ENCODE measurements at regions not wholly inside any gene's neighbourhood (a gene's known extent, or its start where the extent isn't known, plus 50 kb on each side); places are given as distances from the start of the nearest gene placed in this dataset.

DNA sequence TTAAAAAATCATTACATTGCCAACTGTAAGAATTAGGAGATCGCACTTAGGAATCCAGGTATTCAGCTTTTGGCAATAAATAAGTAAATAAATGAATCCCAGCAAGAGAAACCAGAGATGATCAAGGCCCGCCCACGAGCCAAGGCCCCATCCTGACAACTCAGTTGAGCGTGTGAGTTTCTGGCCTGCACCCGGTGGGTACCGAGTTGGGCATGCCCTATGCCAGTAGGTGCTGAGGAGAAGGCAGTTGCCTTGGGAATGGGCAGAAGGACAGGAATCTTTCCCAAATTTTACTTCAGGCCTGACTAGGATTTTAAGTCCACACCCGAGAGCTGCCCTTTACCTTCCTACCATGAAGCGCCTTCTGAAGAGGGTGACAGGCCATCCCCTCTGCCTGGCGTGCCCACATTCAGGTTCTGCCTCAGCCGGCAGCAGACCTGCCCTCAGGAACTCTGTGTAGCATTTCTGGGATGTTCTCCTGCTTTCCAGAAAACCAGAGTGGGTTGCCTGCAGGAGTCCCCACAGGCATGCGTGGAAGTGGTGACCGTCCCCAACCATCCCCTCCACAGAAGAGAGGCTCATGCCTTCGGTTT, 99.3 kb upstream of the ALDH1A3 start:
- Histone ChIP-seq H3K9me3 (ENCODE audit: control insufficient read depth, insufficient read depth, low read length) (peaks cover 7% of the 10 kb centered on the region; the same call in 1 of the 2 replicates), H3K27me3 (ENCODE audit: control insufficient read depth, insufficient read depth, low read length) (no peaks in the 10 kb centered on the region), H3K9ac (ENCODE audit: low read depth, low read length) (no peak overlapping the region), H3K4me1 (ENCODE audit: control insufficient read depth, insufficient read depth, low read length) (0 out of 2 replicates have a peak, but pooled peaks cover 6% of the 10 kb centered on the region), H3K4me3 (ENCODE audit: low read depth, low read length) (no peak overlapping the region), H3K27ac (ENCODE audit: low read depth, low read length) (no peak overlapping the region), H3K36me3 (ENCODE audit: control insufficient read depth, insufficient read depth, low read length) (no peaks in the 10 kb centered on the region)

- H3K9me3 ChIP-seq (ENCODE audit: control insufficient read depth, insufficient read depth, low read length) = no peaks in the 10 kb centered on the region
- H3K36me3 ChIP-seq (ENCODE audit: control insufficient read depth, insufficient read depth, low read length) = no peaks in the 10 kb centered on the region
- H3K4me3 ChIP-seq (ENCODE audit: low read depth, low read length) = no peak overlapping the region
- H3K9ac ChIP-seq (ENCODE audit: low read depth, low read length) = no peak overlapping the region
- 0 out of 2 replicates have a peak, but pooled peaks cover 6% of the 10 kb centered on the region for H3K4me1 ChIP-seq (ENCODE audit: control insufficient read depth, insufficient read depth, low read length)
- H3K27ac ChIP-seq (ENCODE audit: low read depth, low read length) = no peak overlapping the region
- H3K27me3 ChIP-seq (ENCODE audit: control insufficient read depth, insufficient read depth, low read length) = no peaks in the 10 kb centered on the region
Observed at GRCh38 chr15:100781061-100781960, 98.3 kb upstream of the ALDH1A3 start.

DNA sequence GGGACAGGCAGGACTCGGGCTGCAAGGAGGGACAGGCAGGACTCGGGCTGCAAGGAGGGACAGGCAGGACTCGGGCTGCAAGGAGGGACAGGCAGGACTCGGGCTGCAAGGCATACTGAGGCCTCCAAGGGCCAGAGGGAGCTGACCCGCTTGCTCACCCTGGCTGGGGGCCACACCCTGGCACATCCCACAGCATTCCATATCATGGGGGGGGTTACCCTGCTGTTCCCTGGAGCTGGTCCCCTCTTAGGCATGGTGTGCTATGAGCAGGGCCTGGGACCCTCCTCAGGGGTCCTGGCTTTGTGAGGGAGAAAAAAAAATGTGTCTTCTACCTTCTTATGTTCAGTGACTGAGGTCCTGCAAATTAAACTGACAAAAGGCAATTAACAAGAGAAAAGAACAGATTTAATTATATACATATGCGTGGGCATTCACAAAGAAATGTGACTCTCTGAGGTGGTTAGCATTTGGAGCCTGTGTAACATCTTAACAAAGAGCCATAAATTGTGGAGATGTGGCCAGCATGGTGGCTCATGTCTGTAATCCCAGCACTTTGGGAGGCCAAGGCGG, 97.6 kb upstream of the ALDH1A3 start:
- H3K27ac ChIP-seq (ENCODE audit: low read depth, low read length) = no peak overlapping the region
- H3K9ac ChIP-seq (ENCODE audit: low read depth, low read length) = no peak overlapping the region
- no peaks in the 10 kb centered on the region for H3K9me3 ChIP-seq (ENCODE audit: control insufficient read depth, insufficient read depth, low read length)
- H3K27me3 ChIP-seq (ENCODE audit: control insufficient read depth, insufficient read depth, low read length) = no peaks in the 10 kb centered on the region
- no peaks in the 10 kb centered on the region for H3K36me3 ChIP-seq (ENCODE audit: control insufficient read depth, insufficient read depth, low read length)
- H3K4me1 ChIP-seq (ENCODE audit: control insufficient read depth, insufficient read depth, low read length) = 0 out of 2 replicates have a peak, but pooled peaks cover 6% of the 10 kb centered on the region
- H3K4me3 ChIP-seq (ENCODE audit: low read depth, low read length) = no peak overlapping the region

DNA sequence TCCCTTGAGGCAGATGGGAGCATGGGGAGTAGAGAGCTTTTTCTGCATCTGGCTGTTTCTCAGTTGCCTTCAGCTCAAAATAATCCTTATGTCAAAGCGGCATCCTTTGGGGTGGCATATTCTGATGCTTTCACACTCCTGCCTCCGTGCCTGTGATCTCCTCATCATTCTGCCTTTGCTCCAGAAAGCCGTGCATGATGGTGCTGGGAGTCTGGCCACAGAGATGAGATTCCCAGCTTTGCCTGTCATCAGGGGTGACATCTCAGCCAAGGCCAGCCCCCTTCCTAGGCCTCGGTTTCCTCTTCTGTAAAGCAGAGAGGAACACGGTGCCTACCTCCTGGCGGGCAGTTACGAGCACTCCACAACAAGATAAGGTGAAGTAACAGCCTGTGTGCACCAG, 96.3 kb upstream of the ALDH1A3 start:
- 0 out of 2 replicates have a peak, but pooled peaks cover 6% of the 10 kb centered on the region for H3K4me1 ChIP-seq (ENCODE audit: control insufficient read depth, insufficient read depth, low read length)
- H3K4me3 ChIP-seq (ENCODE audit: low read depth, low read length) = no peak overlapping the region
- H3K27ac ChIP-seq (ENCODE audit: low read depth, low read length) = no peak overlapping the region
- no peak overlapping the region for H3K9ac ChIP-seq (ENCODE audit: low read depth, low read length)
- H3K27me3 ChIP-seq (ENCODE audit: control insufficient read depth, insufficient read depth, low read length) = no peaks in the 10 kb centered on the region
- no peaks in the 10 kb centered on the region for H3K36me3 ChIP-seq (ENCODE audit: control insufficient read depth, insufficient read depth, low read length)
- no peaks in the 10 kb centered on the region for H3K9me3 ChIP-seq (ENCODE audit: control insufficient read depth, insufficient read depth, low read length)

DNA sequence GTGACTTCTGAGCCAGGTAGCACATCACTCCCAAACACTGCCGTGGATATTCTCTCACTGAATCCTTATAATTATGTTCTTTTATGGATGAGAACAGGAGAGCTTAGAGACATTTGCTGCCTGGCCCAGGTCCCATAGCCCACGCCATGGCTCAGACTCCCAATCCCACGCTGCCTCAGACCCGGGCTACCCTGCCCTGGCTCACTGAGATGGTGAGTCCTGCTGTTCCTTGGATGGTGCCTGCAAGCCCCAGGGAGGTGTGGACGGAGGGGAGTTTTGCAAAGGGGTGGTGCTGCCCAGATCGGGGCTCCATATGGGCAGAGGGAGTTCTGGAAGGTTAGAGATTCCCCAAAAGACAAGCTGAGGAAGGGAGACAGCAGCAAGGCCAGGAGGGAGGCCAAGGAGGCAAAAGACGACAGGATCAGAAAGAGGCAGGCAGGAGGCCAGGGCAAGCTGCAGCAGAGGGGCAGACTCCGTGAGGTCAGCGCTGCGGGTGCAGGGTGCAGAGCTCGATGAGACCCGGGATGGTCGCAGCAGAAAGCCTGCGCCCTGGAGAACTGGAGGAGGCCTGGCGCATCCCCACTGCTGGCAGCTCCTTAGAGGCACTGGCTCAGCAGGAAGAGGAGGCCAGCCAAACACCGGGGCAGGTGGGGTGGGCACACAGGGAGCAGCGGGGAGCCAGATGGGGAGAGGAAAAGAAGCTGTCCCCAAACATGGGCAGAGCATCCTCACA, 95.7 kb upstream of the ALDH1A3 start:
- H3K9me3 ChIP-seq (ENCODE audit: control insufficient read depth, insufficient read depth, low read length) = no peaks in the 10 kb centered on the region
- no peak overlapping the region for H3K27ac ChIP-seq (ENCODE audit: low read depth, low read length)
- 0 out of 2 replicates have a peak, but pooled peaks cover 6% of the 10 kb centered on the region for H3K4me1 ChIP-seq (ENCODE audit: control insufficient read depth, insufficient read depth, low read length)
- no peaks in the 10 kb centered on the region for H3K27me3 ChIP-seq (ENCODE audit: control insufficient read depth, insufficient read depth, low read length)
- no peak overlapping the region for H3K4me3 ChIP-seq (ENCODE audit: low read depth, low read length)
- no peak overlapping the region for H3K9ac ChIP-seq (ENCODE audit: low read depth, low read length)
- H3K36me3 ChIP-seq (ENCODE audit: control insufficient read depth, insufficient read depth, low read length) = no peaks in the 10 kb centered on the region

GRCh38 chr15:100784493-100785180, 95.0 kb upstream of the ALDH1A3 start:
- H3K27ac ChIP-seq (ENCODE audit: low read depth, low read length) = no peak overlapping the region
- no peak overlapping the region for H3K9ac ChIP-seq (ENCODE audit: low read depth, low read length)
- H3K9me3 ChIP-seq (ENCODE audit: control insufficient read depth, insufficient read depth, low read length) = no peaks in the 10 kb centered on the region
- no peaks in the 10 kb centered on the region for H3K36me3 ChIP-seq (ENCODE audit: control insufficient read depth, insufficient read depth, low read length)
- no peaks in the 10 kb centered on the region for H3K27me3 ChIP-seq (ENCODE audit: control insufficient read depth, insufficient read depth, low read length)
- 0 out of 2 replicates have a peak, but pooled peaks cover 6% of the 10 kb centered on the region for H3K4me1 ChIP-seq (ENCODE audit: control insufficient read depth, insufficient read depth, low read length)
- no peak overlapping the region for H3K4me3 ChIP-seq (ENCODE audit: low read depth, low read length)

DNA sequence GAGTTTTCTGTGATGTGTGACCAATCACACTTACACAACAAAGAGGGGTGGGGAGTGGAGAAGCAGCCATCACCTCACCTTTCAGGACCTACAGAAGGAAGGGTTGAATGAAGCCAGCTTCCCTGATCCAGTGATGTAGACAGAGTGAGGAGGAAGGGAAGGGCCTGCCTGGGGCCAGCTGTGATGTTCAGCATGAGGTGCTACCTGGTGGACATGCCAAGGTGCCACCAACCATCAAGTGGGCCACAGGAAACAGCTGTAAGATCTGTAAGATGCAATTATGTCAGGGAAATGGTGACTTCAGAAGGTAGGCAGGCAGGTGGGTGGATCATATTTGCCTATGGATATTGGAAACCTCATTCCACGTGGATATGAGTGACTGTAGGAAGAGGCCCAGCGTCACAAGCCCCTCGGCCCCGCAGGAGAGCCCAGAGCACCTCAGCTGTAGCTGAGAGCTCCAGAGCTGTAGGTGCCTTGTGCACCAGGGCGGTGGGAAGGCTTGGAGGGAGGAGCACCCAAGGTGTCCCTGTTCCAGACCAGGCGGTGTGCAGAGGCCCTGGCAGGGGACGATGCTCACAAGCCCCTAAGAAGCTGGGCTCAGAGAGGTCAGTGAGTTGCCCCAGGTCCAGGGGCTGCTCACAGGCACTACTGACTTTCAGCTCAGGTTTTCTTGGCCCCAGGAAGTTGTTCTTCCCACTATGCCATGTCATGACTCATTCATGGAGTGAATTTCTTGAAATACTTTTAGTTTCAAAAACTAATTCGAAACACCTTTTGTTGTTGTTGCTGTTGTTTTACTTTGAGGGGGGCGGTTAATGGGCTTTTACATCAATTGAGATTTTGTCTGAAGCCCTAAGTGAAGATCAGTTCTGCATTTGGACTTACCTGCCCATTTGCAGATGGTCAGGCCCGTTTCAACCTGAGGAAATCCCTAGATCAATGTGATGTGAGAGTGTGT, 94.2 kb upstream of the ALDH1A3 start:
- Histone ChIP-seq H3K9ac (ENCODE audit: low read depth, low read length) (no peak overlapping the region), H3K36me3 (ENCODE audit: control insufficient read depth, insufficient read depth, low read length) (no peaks in the 10 kb centered on the region), H3K4me3 (ENCODE audit: low read depth, low read length) (no peak overlapping the region), H3K9me3 (ENCODE audit: control insufficient read depth, insufficient read depth, low read length) (no peaks in the 10 kb centered on the region), H3K27ac (ENCODE audit: low read depth, low read length) (no peak overlapping the region), H3K4me1 (ENCODE audit: control insufficient read depth, insufficient read depth, low read length) (0 out of 2 replicates have a peak, but pooled peaks cover 6% of the 10 kb centered on the region), H3K27me3 (ENCODE audit: control insufficient read depth, insufficient read depth, low read length) (no peaks in the 10 kb centered on the region)

DNA sequence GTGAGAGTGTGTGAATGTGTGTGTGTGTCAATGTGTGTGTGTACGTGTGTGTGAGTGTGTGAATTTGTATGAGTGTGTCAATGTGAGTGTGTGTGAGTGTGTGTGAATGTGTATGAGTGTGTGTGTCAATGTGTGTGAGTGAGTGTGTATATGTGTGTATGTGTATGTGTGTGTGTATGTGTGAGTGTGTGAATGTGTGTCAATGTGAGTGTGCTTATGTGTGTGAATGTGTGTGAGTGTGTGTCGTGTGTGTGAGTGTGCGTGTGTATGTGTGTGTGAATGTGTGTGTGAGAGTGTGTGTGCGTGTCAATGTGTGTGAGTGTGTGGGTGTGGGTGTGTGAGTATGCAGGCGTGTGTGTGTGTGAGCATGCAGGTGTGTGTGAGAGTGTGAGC, 93.5 kb upstream of the ALDH1A3 start:
- H3K9ac ChIP-seq (ENCODE audit: low read depth, low read length) = no peak overlapping the region
- no peaks in the 10 kb centered on the region for H3K27me3 ChIP-seq (ENCODE audit: control insufficient read depth, insufficient read depth, low read length)
- no peak overlapping the region for H3K27ac ChIP-seq (ENCODE audit: low read depth, low read length)
- no peak overlapping the region for H3K4me3 ChIP-seq (ENCODE audit: low read depth, low read length)
- no peaks in the 10 kb centered on the region for H3K9me3 ChIP-seq (ENCODE audit: control insufficient read depth, insufficient read depth, low read length)
- H3K36me3 ChIP-seq (ENCODE audit: control insufficient read depth, insufficient read depth, low read length) = no peaks in the 10 kb centered on the region
- 0 out of 2 replicates have a peak, but pooled peaks cover 6% of the 10 kb centered on the region for H3K4me1 ChIP-seq (ENCODE audit: control insufficient read depth, insufficient read depth, low read length)

- Histone ChIP-seq H3K9ac (ENCODE audit: low read depth, low read length) (no peak overlapping the region), H3K4me3 (ENCODE audit: low read depth, low read length) (no peak overlapping the region), H3K27me3 (ENCODE audit: control insufficient read depth, insufficient read depth, low read length) (no peaks in the 10 kb centered on the region), H3K4me1 (ENCODE audit: control insufficient read depth, insufficient read depth, low read length) (no peaks in the 10 kb centered on the region), H3K36me3 (ENCODE audit: control insufficient read depth, insufficient read depth, low read length) (no peaks in the 10 kb centered on the region), H3K27ac (ENCODE audit: low read depth, low read length) (no peak overlapping the region), H3K9me3 (ENCODE audit: control insufficient read depth, insufficient read depth, low read length) (no peaks in the 10 kb centered on the region)
Observed at GRCh38 chr15:100786901-100787566, 92.6 kb upstream of the ALDH1A3 start.

Measured in HUES48 (cell line).